IMR-90 (cell line): ENCODE measurements at regions not wholly inside any gene's neighbourhood (a gene's known extent, or its start where the extent isn't known, plus 50 kb on each side); places are given as distances from the start of the nearest gene placed in this dataset.

Experiments
- ATAC-seq: fragments of 200-7000 bp; cut with Tn5 transposase; 2 replicates; pipeline ENCODE4 v1.9.1; 2020; ENCODE audit warnings: low read depth, mild to moderate bottlenecking, moderate library complexity
- BruUV-seq: library from RNA; stranded (reverse); fragments of 400-500 nt; replicated peaks from 2 replicates; lab custom pipeline; 2021; lab: Mats Ljungman, UMichigan
- CTCF ChIA-PET: fragments of 300-600 bp; formaldehyde crosslinking; extraction: SDS; loops from one replicate; lab custom pipeline; 2021; ENCODE audit warnings: antibody characterized with exemption; lab: Yijun Ruan, JAX
- POLR2A ChIA-PET: fragments of 300-600 bp; sonication (Branson Sonifier 250); formaldehyde crosslinking; loops from one replicate; lab custom pipeline; 2022; ENCODE audit warnings: antibody characterized with exemption; ENCODE audit not compliant: unreplicated experiment; lab: Charles Lee
- DNase-seq: peaks from one replicate; pipeline ENCODE4 v3.0.0; 2013
- H2AFZ ChIP-seq: replicated peaks from 2 replicates; pipeline ENCODE3; 2013; ENCODE audit warnings: low read length, mild to moderate bottlenecking; ENCODE audit not compliant: poor library complexity
- H2AK5ac ChIP-seq: 2 replicates; pipeline ENCODE4 v1.6.1; 2013; ENCODE audit warnings: low read depth, low read length, inconsistent platforms
- H2AK9ac ChIP-seq: replicated peaks from 2 replicates; pipeline ENCODE3; 2013; ENCODE audit warnings: mild to moderate bottlenecking, low read depth, low read length, moderate library complexity; ENCODE audit not compliant: poor library complexity
- H2BK120ac ChIP-seq: 2 replicates; pipeline ENCODE4 v1.6.1; 2013; ENCODE audit warnings: low read depth, low read length, inconsistent platforms
- H2BK15ac ChIP-seq: 3 replicates; pipeline ENCODE4 v1.6.1; 2013; ENCODE audit warnings: low read depth, low read length, inconsistent platforms
- H2BK20ac ChIP-seq: 2 replicates; pipeline ENCODE4 v1.6.1; 2013; ENCODE audit warnings: low read depth, mild to moderate bottlenecking, inconsistent platforms, low read length, moderate library complexity
- H2BK5ac ChIP-seq: 2 replicates; pipeline ENCODE4 v1.6.1; 2013; ENCODE audit warnings: mild to moderate bottlenecking, low read depth, low read length, inconsistent platforms; ENCODE audit not compliant: poor library complexity, severe bottlenecking
- H3K14ac ChIP-seq: replicated peaks from 2 replicates; pipeline ENCODE4 v1.6.1; 2013; ENCODE audit warnings: low read depth, low read length, inconsistent platforms
- H3K18ac ChIP-seq: 2 replicates; pipeline ENCODE4 v1.6.1; 2013; ENCODE audit warnings: low read depth, low read length, control low read depth
- H3K23ac ChIP-seq: 2 replicates; pipeline ENCODE4 v1.6.1; 2013; ENCODE audit warnings: low read depth, low read length, inconsistent platforms
- H3K27ac ChIP-seq: 2 replicates; pipeline ENCODE4 v1.5.1; 2013; ENCODE audit warnings: mild to moderate bottlenecking, control low read depth, low read length; ENCODE audit not compliant: insufficient read depth
- H3K27me3 ChIP-seq: 2 replicates; pipeline ENCODE4 v1.6.1; 2013; ENCODE audit warnings: low read length; ENCODE audit not compliant: control insufficient read depth, insufficient read depth
- H3K36me3 ChIP-seq: 2 replicates; pipeline ENCODE4 v1.6.1; 2013; ENCODE audit warnings: low read length, mixed read lengths; ENCODE audit not compliant: control insufficient read depth, insufficient read depth
- H3K4ac ChIP-seq: 2 replicates; pipeline ENCODE4 v1.6.1; 2013; ENCODE audit warnings: low read depth, low read length, inconsistent platforms
- H3K4me1 ChIP-seq: 2 replicates; pipeline ENCODE4 v1.6.1; 2013; ENCODE audit warnings: low read length, mixed read lengths; ENCODE audit not compliant: control insufficient read depth, insufficient read depth
- H3K4me2 ChIP-seq: 2 replicates; pipeline ENCODE4 v1.6.1; 2013; ENCODE audit warnings: low read depth, mild to moderate bottlenecking, control low read depth, low read length, moderate library complexity
- H3K4me3 ChIP-seq: 2 replicates; pipeline ENCODE4 v1.5.1; 2013; ENCODE audit warnings: low read depth, mild to moderate bottlenecking, control low read depth, low read length, moderate library complexity; ENCODE audit not compliant: insufficient read depth
- H3K56ac ChIP-seq: 2 replicates; pipeline ENCODE4 v1.6.1; 2013; ENCODE audit warnings: low read length, inconsistent platforms; ENCODE audit not compliant: insufficient read depth; ENCODE audit errors: extremely low read depth
- H3K79me1 ChIP-seq, 2 experiments: 2 replicates each; pipeline ENCODE4 v1.6.1; 2013; ENCODE audit warnings: low read length in 2 of 2, inconsistent platforms in 1 of 2, low read depth in 1 of 2
- H3K9ac ChIP-seq: 2 replicates; pipeline ENCODE4 v1.6.1; 2013; ENCODE audit warnings: low read depth, low read length, control low read depth
- H3K9me1 ChIP-seq: 2 replicates; pipeline ENCODE4 v1.6.1; 2013; ENCODE audit warnings: low read length, inconsistent platforms; ENCODE audit not compliant: insufficient read depth
- H3K9me3 ChIP-seq: 2 replicates; pipeline ENCODE4 v1.6.1; 2013; ENCODE audit warnings: low read length; ENCODE audit not compliant: control insufficient read depth, insufficient read depth
- H4K20me1 ChIP-seq: 2 replicates; pipeline ENCODE4 v1.6.1; 2013; ENCODE audit warnings: low read length, inconsistent platforms; ENCODE audit not compliant: insufficient read depth
- H4K5ac ChIP-seq: 2 replicates; pipeline ENCODE4 v1.6.1; 2013; ENCODE audit warnings: mild to moderate bottlenecking, low read depth, low read length, control low read depth
- H4K8ac ChIP-seq, 2 experiments: 2 replicates each; pipeline ENCODE4 v1.6.1; 2013; ENCODE audit warnings: low read depth in 2 of 2, low read length in 2 of 2, control low read depth in 1 of 2, inconsistent platforms in 1 of 2
- H4K91ac ChIP-seq: 2 replicates; pipeline ENCODE4 v1.6.1; 2013; ENCODE audit warnings: low read depth, low read length, inconsistent platforms; ENCODE audit not compliant: insufficient read depth
- CEBPB ChIP-seq: IDR thresholded peaks from 2 replicates; pipeline ENCODE4 v1.6.1; 2012; ENCODE audit warnings: low read depth, low read length, improper control_type of control experiment
- CHD1 ChIP-seq: IDR thresholded peaks from 2 replicates; pipeline ENCODE4 v1.6.1; 2012; ENCODE audit warnings: low read depth, low read length, improper control_type of control experiment
- MAFK ChIP-seq: IDR thresholded peaks from 2 replicates; pipeline ENCODE4 v1.6.1; 2012; ENCODE audit warnings: low read depth, low read length, improper control_type of control experiment
- MXI1 ChIP-seq: IDR thresholded peaks from 2 replicates; pipeline ENCODE4 v1.6.1; 2012; ENCODE audit warnings: low read depth, mild to moderate bottlenecking, low read length, moderate library complexity, borderline replicate concordance
- NFE2L2 ChIP-seq: fragments of 150-350 bp; IDR thresholded peaks from 2 replicates; pipeline ENCODE4 v1.6.1; 2016; ENCODE audit warnings: low read depth, mild to moderate bottlenecking, low read length
- RAD21 ChIP-seq: IDR thresholded peaks from 2 replicates; pipeline ENCODE4 v1.6.1; 2012; ENCODE audit warnings: low read length, improper control_type of control experiment
- RCOR1 ChIP-seq: IDR thresholded peaks from 2 replicates; pipeline ENCODE4 v1.6.1; 2012; ENCODE audit warnings: mild to moderate bottlenecking, low read length, improper control_type of control experiment; ENCODE audit not compliant: insufficient replicate concordance
- RFX5 ChIP-seq: IDR thresholded peaks from 2 replicates; pipeline ENCODE4 v1.8.0; 2012; ENCODE audit warnings: low read depth, mild to moderate bottlenecking, low read length, moderate library complexity
- SMC3 ChIP-seq: fragments of 150-350 bp; IDR thresholded peaks from 2 replicates; pipeline ENCODE4 v1.6.1; 2016; ENCODE audit warnings: low read depth, mild to moderate bottlenecking, antibody characterized with exemption, low read length, moderate library complexity
- USF2 ChIP-seq: fragments of 150-350 bp; IDR thresholded peaks from 2 replicates; pipeline ENCODE4 v1.6.1; 2017; ENCODE audit warnings: mild to moderate bottlenecking, antibody characterized with exemption, low read length, low read depth
- WGBS, 2 experiments: methylation state at CpG; one replicate each; pipeline versions ENCODE4 v1.1.5 to v1.1.7; 2013; ENCODE audit warnings: missing lambda C conversion rate in 2 of 2; ENCODE audit not compliant: insufficient read length in 1 of 2; ENCODE audit errors: extremely low coverage in 2 of 2; 5-methylcytosine and 5-hydroxymethylcytosine counted together
- dilution Hi-C: fragments of 300-500 bp; cut with HindIII; formaldehyde crosslinking; loops from one replicate; pipeline ENCODE4 v1.14.3; 2018; ENCODE audit warnings: low sequenced_read_pairs; ENCODE audit not compliant: unreplicated experiment
- in situ Hi-C: fragments of 300-500 bp; cut with MboI; formaldehyde crosslinking; loops from 3 replicates; pipeline ENCODE4 v1.14.3; 2019; ENCODE audit warnings: low sequenced_read_pairs, inconsistent platforms, mixed read lengths
- intact Hi-C: fragments of 100-400 bp; cut with micrococcal nuclease; formaldehyde crosslinking; loops from 2 replicates; pipeline ENCODE4 v1.10.0; 2022

- in situ Hi-C loops = no loop called here
Measured at GRCh38 chr10:131849591-131850382, 51.0 kb upstream of the PPP2R2D start.

More at GRCh38 chr10:131849591-131850382, 51.0 kb upstream of the PPP2R2D start:
- BruUV-seq = no TSS peak
- Histone ChIP-seq H3K9me3 (peaks cover 36% of the 10 kb centered on the region), H3K27me3 (no peaks in the 10 kb centered on the region), H2BK20ac (no peak overlapping the region), H2BK15ac (no peak overlapping the region), H3K18ac (no peak overlapping the region), H3K4me2 (no peak overlapping the region), H4K8ac (no peak overlapping the region), H2AK9ac (no peak overlapping the region), H4K5ac (no peak overlapping the region), H2BK5ac (no peak overlapping the region), H3K4me1 (no peaks in the 10 kb centered on the region), H3K27ac (no peak overlapping the region), H3K36me3 (no peaks in the 10 kb centered on the region), H3K4me3 (no peak overlapping the region), H3K9ac (no peak overlapping the region), H3K79me1 (no peaks in the 10 kb centered on the region), H3K4ac (no peak overlapping the region), H3K14ac (no peak overlapping the region), H2AFZ (no peak overlapping the region), H3K56ac (no peak overlapping the region), H3K9me1 (no peaks in the 10 kb centered on the region), H4K20me1 (no peaks in the 10 kb centered on the region), H2AK5ac (no peak overlapping the region), H3K23ac (no peak overlapping the region), H4K91ac (no peak overlapping the region), H2BK120ac (no peak overlapping the region)
- WGBS, 2 experiments = 78% methylated on average over 13 of the region's 29 CpGs; no CpG with 5 or more reads in 1 of the 2 experiments
- intact Hi-C loops (no loop called here), dilution Hi-C loops (no loop called here)
- TF ChIP-seq MXI1 = no peak
- no peak for TF ChIP-seq RCOR1
- TF ChIP-seq RFX5 = no peak
- no peak for TF ChIP-seq CEBPB
- TF ChIP-seq MAFK = no peak
- TF ChIP-seq CHD1 = no peak
- TF ChIP-seq NFE2L2 = no peak
- no peak for TF ChIP-seq RAD21
- no peak for TF ChIP-seq USF2
- no peak for TF ChIP-seq SMC3
- DNase-seq = no peak
- POLR2A ChIA-PET = interaction anchor here (0.6 kb wide), 1 partner anchor 243 kb away, joined by 4 read pairs; no protein-coding TSS in a partner anchor
- no peak for ATAC-seq
- CTCF ChIA-PET = no interaction called here
